GM23338 (cell line): ENCODE measurements at regions not wholly inside any gene's neighbourhood (a gene's known extent, or its start where the extent isn't known, plus 50 kb on each side); places are given as distances from the start of the nearest gene placed in this dataset.

ENCODE experiments used
- ATAC-seq: fragments of 200-7000 bp; cut with Tn5 transposase; 3 replicates; pipeline ENCODE4 v1.9.1; 2020
- DNase-seq: peaks from one replicate; pipeline ENCODE4 v3.0.0-alpha.2; 2015; ENCODE audit warnings: low spot score
- H2AFZ ChIP-seq: fragments of 200-600 bp; sonication (generic); 2 replicates; pipeline ENCODE4 v1.8.0; 2016; ENCODE audit warnings: antibody characterized with exemption, mild to moderate bottlenecking, moderate library complexity
- H3F3A ChIP-seq: fragments of 200-600 bp; sonication (generic); replicated peaks from 2 replicates; pipeline ENCODE4 v1.8.0; 2017; ENCODE audit warnings: antibody characterized with exemption, mixed run types, low read depth
- H3K27ac ChIP-seq: fragments of 200-600 bp; sonication (generic); 2 replicates; pipeline ENCODE4 v1.6.1; 2016; ENCODE audit warnings: low read depth
- H3K27me3 ChIP-seq: fragments of 200-600 bp; sonication (generic); 2 replicates; pipeline ENCODE4 v1.8.0; 2016; ENCODE audit warnings: mild to moderate bottlenecking, mixed run types, moderate library complexity; ENCODE audit not compliant: insufficient read depth
- H3K36me3 ChIP-seq: fragments of 200-600 bp; sonication (generic); 2 replicates; pipeline ENCODE4 v1.8.0; 2016; ENCODE audit warnings: mild to moderate bottlenecking; ENCODE audit not compliant: insufficient read depth
- H3K4me1 ChIP-seq: fragments of 200-600 bp; sonication (generic); 2 replicates; pipeline ENCODE4 v1.8.0; 2016; ENCODE audit warnings: mild to moderate bottlenecking, moderate library complexity; ENCODE audit not compliant: insufficient read depth
- H3K4me2 ChIP-seq: fragments of 200-600 bp; sonication (generic); 2 replicates; pipeline ENCODE4 v1.7.1; 2017; ENCODE audit warnings: mixed run types
- H3K4me3 ChIP-seq: fragments of 200-600 bp; sonication (generic); 2 replicates; pipeline ENCODE4 v1.6.1; 2016; ENCODE audit warnings: mixed run types
- H3K79me2 ChIP-seq: fragments of 200-600 bp; sonication (generic); replicated peaks from 2 replicates; pipeline ENCODE4 v1.8.0; 2017; ENCODE audit warnings: mild to moderate bottlenecking; ENCODE audit not compliant: insufficient read depth
- H3K9me2 ChIP-seq: fragments of 200-600 bp; sonication (generic); 2 replicates; pipeline ENCODE4 v1.8.0; 2017; ENCODE audit not compliant: insufficient read depth
- H4K20me1 ChIP-seq: fragments of 200-600 bp; sonication (generic); replicated peaks from 2 replicates; pipeline ENCODE4 v1.8.0; 2017; ENCODE audit warnings: mild to moderate bottlenecking; ENCODE audit not compliant: insufficient read depth
- H3K27ac Mint-ChIP-seq: 2 replicates; pipeline ENCODE4 v1.8.0; 2020; ENCODE audit warnings: inconsistent platforms, mild to moderate bottlenecking, moderate library complexity, mixed read lengths
- H3K27me3 Mint-ChIP-seq: 3 replicates; pipeline ENCODE4 v1.8.0; 2022; ENCODE audit warnings: low read depth, mild to moderate bottlenecking, moderate library complexity, mixed read lengths, inconsistent platforms; ENCODE audit not compliant: insufficient read depth, poor library complexity
- H3K36me3 Mint-ChIP-seq: 3 replicates; pipeline ENCODE4 v1.8.0; 2021; ENCODE audit warnings: low read depth, mild to moderate bottlenecking, inconsistent platforms, moderate library complexity, mixed read lengths
- H3K4me1 Mint-ChIP-seq: 3 replicates; pipeline ENCODE4 v1.8.0; 2020; ENCODE audit warnings: mild to moderate bottlenecking, inconsistent platforms, mixed read lengths
- H3K4me3 Mint-ChIP-seq: 3 replicates; pipeline ENCODE4 v1.8.0; 2021; ENCODE audit warnings: moderate library complexity, mild to moderate bottlenecking, inconsistent platforms, mixed read lengths
- H3K9me3 Mint-ChIP-seq: 3 replicates; pipeline ENCODE4 v1.8.0; 2020; ENCODE audit warnings: moderate library complexity, mild to moderate bottlenecking, inconsistent platforms, mixed read lengths
- CREB1 ChIP-seq: fragments of 250-450 bp; sonication (Bioruptor Pico); IDR thresholded peaks from 2 replicates; pipeline ENCODE4 v1.5.0; 2020; ENCODE audit warnings: low read depth, mild to moderate bottlenecking, moderate library complexity
- EZH2phosphoT487 ChIP-seq: fragments of 200-600 bp; sonication (generic); IDR thresholded peaks from one replicate; pipeline ENCODE4 v1.8.1; 2018; ENCODE audit warnings: antibody characterized with exemption; ENCODE audit not compliant: unreplicated experiment
- JUNB ChIP-seq: IDR thresholded peaks from one replicate; pipeline ENCODE4 v1.6.1; 2016; ENCODE audit warnings: antibody characterized with exemption; ENCODE audit not compliant: unreplicated experiment
- ZNF114 ChIP-seq: fragments of 250-450 bp; sonication (Bioruptor Pico); IDR thresholded peaks from 2 replicates; pipeline ENCODE4 v1.5.0; 2020; ENCODE audit warnings: mild to moderate bottlenecking, moderate library complexity
- ZNF331 ChIP-seq: fragments of 250-450 bp; sonication (Bioruptor Pico); IDR thresholded peaks from 2 replicates; pipeline ENCODE4 v1.5.0; 2020; ENCODE audit warnings: low read depth, mild to moderate bottlenecking, moderate library complexity
- TF ChIP-seq, protein P1 (sequence below): fragments of 250-450 bp; sonication (Bioruptor Pico); IDR thresholded peaks from 2 replicates; pipeline ENCODE4 v1.5.0; 2020; ENCODE audit warnings: mild to moderate bottlenecking, moderate library complexity
- TF ChIP-seq, protein P2 (sequence below): IDR thresholded peaks from 2 replicates; pipeline ENCODE4 v1.6.1; 2016; ENCODE audit warnings: antibody characterized with exemption

DNA sequence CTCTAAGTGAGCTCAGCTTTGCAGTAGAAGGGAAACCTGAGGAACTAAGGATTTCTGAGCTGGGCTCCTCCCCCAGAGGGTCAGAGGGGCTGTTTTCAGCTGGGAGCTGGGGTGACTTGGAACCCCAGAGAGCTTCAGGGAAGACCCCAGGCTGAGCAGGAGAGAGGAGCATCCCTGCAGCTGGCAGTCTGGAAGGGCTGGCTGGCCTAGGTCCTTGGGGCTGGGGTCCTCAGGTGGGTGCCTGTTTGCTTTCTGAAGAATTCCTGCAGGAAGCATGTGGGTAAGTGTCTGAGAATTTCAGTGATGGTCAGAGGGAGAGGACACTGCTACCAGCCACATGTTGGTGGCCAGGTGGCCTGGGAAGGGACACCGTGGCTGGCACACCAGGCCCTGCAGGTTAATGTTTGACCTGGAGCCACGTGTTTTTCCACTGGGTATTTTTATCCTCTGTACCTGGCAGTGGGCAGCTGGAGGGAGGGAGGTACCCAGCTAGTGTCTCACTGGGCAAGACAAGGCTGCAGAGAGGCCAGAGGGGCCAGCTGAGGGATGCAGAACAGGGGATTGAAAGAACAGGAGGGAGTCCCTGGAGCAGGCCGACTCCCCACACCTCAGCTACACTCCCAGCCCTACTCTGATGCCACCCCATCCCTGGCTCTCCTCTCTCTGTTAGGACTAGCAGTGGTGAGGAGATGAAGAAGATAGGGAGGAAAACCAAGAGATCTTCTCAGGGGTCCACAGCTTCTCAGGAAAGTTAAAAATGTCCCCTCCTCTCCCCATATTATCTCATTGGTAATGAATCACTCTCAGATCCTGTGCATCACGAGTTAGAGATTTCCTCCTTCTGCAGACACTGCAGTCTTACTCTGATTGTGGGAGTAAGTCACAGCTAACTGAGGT lies 143.6 kb downstream of the VEGFA start:
- Histone ChIP-seq H3K27me3 (no peaks in the 10 kb centered on the region), H3K4me1 (peaks cover 29% of the 10 kb centered on the region), H2AFZ (no peak overlapping the region), H3K27ac (no peak overlapping the region), H3K79me2 (no peaks in the 10 kb centered on the region), H3K4me3 (no peak overlapping the region), H3K9me2 (no peaks in the 10 kb centered on the region), H3F3A (no peaks in the 10 kb centered on the region), H3K36me3 (no peaks in the 10 kb centered on the region), H3K4me2 (no peak overlapping the region), H4K20me1 (no peaks in the 10 kb centered on the region)
- H3K36me3 Mint-ChIP-seq = no peaks in the 10 kb centered on the region; the same call in 2 of the 3 replicates
- TF ChIP-seq ZNF331 (CRISPR knock-in tag) = no peak
- H3K27ac Mint-ChIP-seq = no peak overlapping the region; the same call in 1 of the 2 replicates
- DNase-seq (no peak), ATAC-seq (no peak)
- peaks cover 8% of the 10 kb centered on the region for H3K27me3 Mint-ChIP-seq
- peaks cover 47% of the 10 kb centered on the region for H3K4me1 Mint-ChIP-seq
- no peak overlapping the region for H3K4me3 Mint-ChIP-seq
- no peaks in the 10 kb centered on the region for H3K9me3 Mint-ChIP-seq

DNA sequence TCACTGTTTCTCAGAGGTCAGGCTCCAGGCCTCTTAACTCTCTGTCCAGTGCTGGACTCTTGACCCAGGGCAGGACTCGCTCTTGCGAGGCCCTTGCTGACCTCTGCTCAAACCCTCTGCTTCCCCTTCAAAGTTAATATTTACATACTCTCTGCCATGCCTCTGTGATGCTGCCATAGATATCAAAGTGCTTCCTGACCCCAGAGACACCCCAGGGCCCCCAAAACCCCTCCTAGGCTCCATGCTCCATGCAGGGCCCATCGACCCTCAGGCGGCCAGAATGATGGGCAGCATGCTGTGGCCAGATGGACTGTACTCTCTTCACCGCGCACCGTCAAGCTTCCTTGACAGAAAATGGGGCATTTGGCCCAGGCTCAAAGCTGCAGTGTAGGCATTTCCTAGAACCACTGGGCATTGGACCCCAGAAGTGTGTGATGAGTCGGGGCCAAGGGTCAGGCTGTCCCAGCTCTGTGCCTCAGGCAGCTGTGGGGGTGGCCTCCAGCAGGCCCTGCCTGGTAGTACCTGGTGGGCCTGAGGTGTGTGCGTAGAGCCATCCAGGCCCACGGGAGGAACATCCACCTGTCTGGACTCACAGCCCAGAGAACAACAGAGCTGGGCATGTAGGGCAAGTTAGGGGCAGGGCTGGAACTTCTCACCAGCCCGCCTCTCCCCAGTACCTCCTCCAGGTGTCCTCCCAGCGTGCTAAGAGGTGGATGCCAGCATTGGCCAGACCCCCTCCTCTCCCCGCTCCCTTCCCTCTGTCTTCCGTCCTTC lies 142.8 kb downstream of the VEGFA start:
- no peaks in the 10 kb centered on the region for H3K36me3 ChIP-seq
- Mint-ChIP-seq H3K36me3 (no peaks in the 10 kb centered on the region; the same call in 2 of the 3 replicates), H3K27me3 (peaks cover 8% of the 10 kb centered on the region), H3K4me1 (peaks cover 47% of the 10 kb centered on the region), H3K27ac (no peak overlapping the region), H3K4me3 (no peak overlapping the region), H3K9me3 (no peaks in the 10 kb centered on the region)
- H3K79me2 ChIP-seq = no peaks in the 10 kb centered on the region
- H3K4me1 ChIP-seq = peaks cover 30% of the 10 kb centered on the region
- TF ChIP-seq EZH2phosphoT487 = no peak
- H3K27ac ChIP-seq = no peak overlapping the region
- no peaks in the 10 kb centered on the region for H3K9me2 ChIP-seq
- H4K20me1 ChIP-seq = no peaks in the 10 kb centered on the region
- H3F3A ChIP-seq = no peaks in the 10 kb centered on the region
- no peak overlapping the region for H3K4me2 ChIP-seq
- H2AFZ ChIP-seq = no peak overlapping the region
- DNase-seq = peak; percentile 30
- no peaks in the 10 kb centered on the region for H3K27me3 ChIP-seq
- peak; percentile 52 for ATAC-seq
- H3K4me3 ChIP-seq = no peak overlapping the region

DNA sequence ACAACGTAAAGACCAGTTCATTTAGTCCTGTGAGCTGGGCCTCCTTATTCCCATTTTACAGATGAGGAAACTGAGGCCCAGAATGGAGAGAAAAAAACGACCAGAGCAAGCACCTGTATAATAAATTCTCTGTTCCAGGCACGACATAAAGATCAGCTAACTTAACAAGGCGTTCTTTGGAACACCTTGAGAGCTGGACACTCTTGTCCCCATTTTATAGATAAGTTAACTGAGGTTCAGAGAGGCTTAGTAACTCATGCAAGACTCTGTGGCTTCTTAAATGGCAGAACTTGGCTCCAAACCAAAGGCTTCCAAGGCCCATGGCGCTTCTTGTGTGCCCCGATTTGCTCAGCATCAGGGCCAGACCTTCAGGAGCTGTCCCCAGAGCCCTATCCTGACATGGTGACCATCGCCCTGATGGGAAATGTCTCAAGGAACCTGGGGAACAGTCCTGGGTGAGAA lies 142.1 kb downstream of the VEGFA start:
- no peaks in the 10 kb centered on the region for H3K27me3 ChIP-seq
- no peak for ATAC-seq
- no peak overlapping the region for H3K4me3 Mint-ChIP-seq
- H3K36me3 Mint-ChIP-seq = no peaks in the 10 kb centered on the region; the same call in 2 of the 3 replicates
- peaks cover 30% of the 10 kb centered on the region for H3K4me1 ChIP-seq
- H3K4me1 Mint-ChIP-seq = peaks cover 47% of the 10 kb centered on the region
- no peaks in the 10 kb centered on the region for H3K9me2 ChIP-seq
- no peak for DNase-seq
- no peak overlapping the region for H3K4me2 ChIP-seq
- no peak overlapping the region for H2AFZ ChIP-seq
- peaks cover 8% of the 10 kb centered on the region for H3K27me3 Mint-ChIP-seq
- H3K9me3 Mint-ChIP-seq = no peaks in the 10 kb centered on the region
- no peaks in the 10 kb centered on the region for H3K79me2 ChIP-seq
- H3K36me3 ChIP-seq = no peaks in the 10 kb centered on the region
- no peaks in the 10 kb centered on the region for H3F3A ChIP-seq
- no peaks in the 10 kb centered on the region for H4K20me1 ChIP-seq
- H3K27ac Mint-ChIP-seq = no peak overlapping the region
- no peak overlapping the region for H3K4me3 ChIP-seq
- H3K27ac ChIP-seq = no peak overlapping the region
- TF ChIP-seq CREB1 (CRISPR knock-in tag) (no peak), ZNF114 (no peak), EZH2phosphoT487 (no peak), JUNB (no peak)
- TF ChIP-seq, protein P1, sequence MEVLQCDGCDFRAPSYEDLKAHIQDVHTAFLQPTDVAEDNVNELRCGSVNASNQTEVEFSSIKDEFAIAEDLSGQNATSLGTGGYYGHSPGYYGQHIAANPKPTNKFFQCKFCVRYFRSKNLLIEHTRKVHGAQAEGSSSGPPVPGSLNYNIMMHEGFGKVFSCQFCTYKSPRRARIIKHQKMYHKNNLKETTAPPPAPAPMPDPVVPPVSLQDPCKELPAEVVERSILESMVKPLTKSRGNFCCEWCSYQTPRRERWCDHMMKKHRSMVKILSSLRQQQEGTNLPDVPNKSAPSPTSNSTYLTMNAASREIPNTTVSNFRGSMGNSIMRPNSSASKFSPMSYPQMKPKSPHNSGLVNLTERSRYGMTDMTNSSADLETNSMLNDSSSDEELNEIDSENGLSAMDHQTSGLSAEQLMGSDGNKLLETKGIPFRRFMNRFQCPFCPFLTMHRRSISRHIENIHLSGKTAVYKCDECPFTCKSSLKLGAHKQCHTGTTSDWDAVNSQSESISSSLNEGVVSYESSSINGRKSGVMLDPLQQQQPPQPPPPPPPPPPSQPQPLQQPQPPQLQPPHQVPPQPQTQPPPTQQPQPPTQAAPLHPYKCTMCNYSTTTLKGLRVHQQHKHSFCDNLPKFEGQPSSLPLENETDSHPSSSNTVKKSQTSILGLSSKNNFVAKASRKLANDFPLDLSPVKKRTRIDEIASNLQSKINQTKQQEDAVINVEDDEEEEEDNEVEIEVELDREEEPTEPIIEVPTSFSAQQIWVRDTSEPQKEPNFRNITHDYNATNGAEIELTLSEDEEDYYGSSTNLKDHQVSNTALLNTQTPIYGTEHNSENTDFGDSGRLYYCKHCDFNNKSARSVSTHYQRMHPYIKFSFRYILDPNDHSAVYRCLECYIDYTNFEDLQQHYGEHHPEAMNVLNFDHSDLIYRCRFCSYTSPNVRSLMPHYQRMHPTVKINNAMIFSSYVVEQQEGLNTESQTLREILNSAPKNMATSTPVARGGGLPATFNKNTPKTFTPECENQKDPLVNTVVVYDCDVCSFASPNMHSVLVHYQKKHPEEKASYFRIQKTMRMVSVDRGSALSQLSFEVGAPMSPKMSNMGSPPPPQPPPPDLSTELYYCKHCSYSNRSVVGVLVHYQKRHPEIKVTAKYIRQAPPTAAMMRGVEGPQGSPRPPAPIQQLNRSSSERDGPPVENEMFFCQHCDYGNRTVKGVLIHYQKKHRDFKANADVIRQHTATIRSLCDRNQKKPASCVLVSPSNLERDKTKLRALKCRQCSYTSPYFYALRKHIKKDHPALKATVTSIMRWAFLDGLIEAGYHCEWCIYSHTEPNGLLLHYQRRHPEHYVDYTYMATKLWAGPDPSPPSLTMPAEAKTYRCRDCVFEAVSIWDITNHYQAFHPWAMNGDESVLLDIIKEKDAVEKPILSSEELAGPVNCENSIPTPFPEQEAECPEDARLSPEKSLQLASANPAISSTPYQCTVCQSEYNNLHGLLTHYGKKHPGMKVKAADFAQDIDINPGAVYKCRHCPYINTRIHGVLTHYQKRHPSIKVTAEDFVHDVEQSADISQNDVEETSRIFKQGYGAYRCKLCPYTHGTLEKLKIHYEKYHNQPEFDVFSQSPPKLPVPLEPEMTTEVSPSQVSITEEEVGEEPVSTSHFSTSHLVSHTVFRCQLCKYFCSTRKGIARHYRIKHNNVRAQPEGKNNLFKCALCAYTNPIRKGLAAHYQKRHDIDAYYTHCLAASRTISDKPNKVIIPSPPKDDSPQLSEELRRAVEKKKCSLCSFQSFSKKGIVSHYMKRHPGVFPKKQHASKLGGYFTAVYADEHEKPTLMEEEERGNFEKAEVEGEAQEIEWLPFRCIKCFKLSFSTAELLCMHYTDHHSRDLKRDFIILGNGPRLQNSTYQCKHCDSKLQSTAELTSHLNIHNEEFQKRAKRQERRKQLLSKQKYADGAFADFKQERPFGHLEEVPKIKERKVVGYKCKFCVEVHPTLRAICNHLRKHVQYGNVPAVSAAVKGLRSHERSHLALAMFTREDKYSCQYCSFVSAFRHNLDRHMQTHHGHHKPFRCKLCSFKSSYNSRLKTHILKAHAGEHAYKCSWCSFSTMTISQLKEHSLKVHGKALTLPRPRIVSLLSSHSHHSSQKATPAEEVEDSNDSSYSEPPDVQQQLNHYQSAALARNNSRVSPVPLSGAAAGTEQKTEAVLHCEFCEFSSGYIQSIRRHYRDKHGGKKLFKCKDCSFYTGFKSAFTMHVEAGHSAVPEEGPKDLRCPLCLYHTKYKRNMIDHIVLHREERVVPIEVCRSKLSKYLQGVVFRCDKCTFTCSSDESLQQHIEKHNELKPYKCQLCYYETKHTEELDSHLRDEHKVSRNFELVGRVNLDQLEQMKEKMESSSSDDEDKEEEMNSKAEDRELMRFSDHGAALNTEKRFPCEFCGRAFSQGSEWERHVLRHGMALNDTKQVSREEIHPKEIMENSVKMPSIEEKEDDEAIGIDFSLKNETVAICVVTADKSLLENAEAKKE (CRISPR knock-in tag) = no peak
- TF ChIP-seq, protein P2, sequence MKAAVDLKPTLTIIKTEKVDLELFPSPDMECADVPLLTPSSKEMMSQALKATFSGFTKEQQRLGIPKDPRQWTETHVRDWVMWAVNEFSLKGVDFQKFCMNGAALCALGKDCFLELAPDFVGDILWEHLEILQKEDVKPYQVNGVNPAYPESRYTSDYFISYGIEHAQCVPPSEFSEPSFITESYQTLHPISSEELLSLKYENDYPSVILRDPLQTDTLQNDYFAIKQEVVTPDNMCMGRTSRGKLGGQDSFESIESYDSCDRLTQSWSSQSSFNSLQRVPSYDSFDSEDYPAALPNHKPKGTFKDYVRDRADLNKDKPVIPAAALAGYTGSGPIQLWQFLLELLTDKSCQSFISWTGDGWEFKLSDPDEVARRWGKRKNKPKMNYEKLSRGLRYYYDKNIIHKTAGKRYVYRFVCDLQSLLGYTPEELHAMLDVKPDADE = no peak
